Esophagus squamous epithelium (tissue), 4 donors: ENCODE measurements at regions not wholly inside any gene's neighbourhood (a gene's known extent, or its start where the extent isn't known, plus 50 kb on each side); places are given as distances from the start of the nearest gene placed in this dataset.

Experiments used
- CTCF ChIP-seq, 6 experiments: fragments of 450-650 bp in 4 of 6; fragments of 200-600 bp in 2 of 6; sonication (generic) in 2 of 6; IDR thresholded peaks; one replicate each; pipeline ENCODE4 v1.5.1; 2016 to 2019; ENCODE audit warnings: antibody characterized with exemption in 6 of 6, mild to moderate bottlenecking in 4 of 6, moderate library complexity in 4 of 6
- POLR2A ChIP-seq, 4 donors: fragments of 450-650 bp; IDR thresholded peaks; one replicate each; pipeline ENCODE4 v1.6.1; 2017; ENCODE audit warnings: antibody characterized with exemption in 4 of 4, mild to moderate bottlenecking in 4 of 4, moderate library complexity in 3 of 4

- no peak for TF ChIP-seq CTCF (IDR thresholded peaks at IDR 0.05)
- no peak for TF ChIP-seq POLR2A (IDR thresholded peaks at IDR 0.05)
Measured at GRCh38 chr16:87177673-87178072, 139.5 kb downstream of the C16orf95 start.
